Endodermal cell (in vitro differentiated cells): ENCODE measurements at regions not wholly inside any gene's neighbourhood (a gene's known extent, or its start where the extent isn't known, plus 50 kb on each side); places are given as distances from the start of the nearest gene placed in this dataset.
A peak's percentile ranks its signal among the peaks of the same experiment; 100 is the strongest.

Source experiments
- DNase-seq: peaks from one replicate; pipeline ENCODE4 v3.0.0-alpha.2; 2017
- H3K27ac ChIP-seq: 2 replicates; pipeline ENCODE4 v1.5.1; 2013; ENCODE audit warnings: mild to moderate bottlenecking, low read depth, low read length, moderate library complexity
- H3K27me3 ChIP-seq: 2 replicates; pipeline ENCODE4 v1.6.1; 2013; ENCODE audit warnings: mild to moderate bottlenecking, low read length, moderate library complexity; ENCODE audit not compliant: insufficient read depth, control insufficient read depth, poor library complexity, severe bottlenecking
- H3K36me3 ChIP-seq: 2 replicates; pipeline ENCODE4 v1.7.0; 2013; ENCODE audit warnings: mild to moderate bottlenecking, low read length, moderate library complexity; ENCODE audit not compliant: control insufficient read depth, insufficient read depth
- H3K4me1 ChIP-seq: one replicate; pipeline ENCODE4 v1.7.0; 2013; ENCODE audit warnings: low read length; ENCODE audit not compliant: control insufficient read depth, insufficient read depth
- H3K4me3 ChIP-seq: 2 replicates; pipeline ENCODE4 v1.5.1; 2013; ENCODE audit warnings: mild to moderate bottlenecking, low read length, moderate library complexity
- H3K9ac ChIP-seq: 2 replicates; pipeline ENCODE4 v1.6.1; 2013; ENCODE audit warnings: mild to moderate bottlenecking, low read length, moderate library complexity; ENCODE audit not compliant: poor library complexity, severe bottlenecking; ENCODE audit errors: extremely low read depth
- H3K9me3 ChIP-seq: 2 replicates; pipeline ENCODE4 v1.6.1; 2013; ENCODE audit warnings: mild to moderate bottlenecking, low read length, moderate library complexity; ENCODE audit not compliant: control insufficient read depth
- H3K27ac Mint-ChIP-seq: 2 replicates; pipeline ENCODE4 v1.8.0; 2020; ENCODE audit warnings: mixed read lengths
- H3K27me3 Mint-ChIP-seq: 2 replicates; pipeline ENCODE4 v1.8.0; 2021; ENCODE audit warnings: mild to moderate bottlenecking, mixed read lengths; ENCODE audit not compliant: insufficient read depth
- H3K36me3 Mint-ChIP-seq: 2 replicates; pipeline ENCODE4 v1.8.0; 2020; ENCODE audit warnings: low read depth, mixed read lengths
- H3K4me1 Mint-ChIP-seq: 2 replicates; pipeline ENCODE4 v1.8.0; 2020; ENCODE audit warnings: mixed read lengths
- H3K4me3 Mint-ChIP-seq: 2 replicates; pipeline ENCODE4 v1.8.0; 2020; ENCODE audit warnings: mild to moderate bottlenecking, moderate library complexity, mixed read lengths
- H3K9me3 Mint-ChIP-seq: 2 replicates; pipeline ENCODE4 v1.8.0; 2020; ENCODE audit warnings: mild to moderate bottlenecking, mixed read lengths
- WGBS, 2 experiments: methylation state at CpG; one replicate each; pipeline versions ENCODE4 v1.1.5 to v1.1.7; 2013; ENCODE audit warnings: missing lambda C conversion rate in 2 of 2, mixed read lengths in 1 of 2; ENCODE audit not compliant: insufficient coverage in 1 of 2, insufficient read length in 1 of 2; 5-methylcytosine and 5-hydroxymethylcytosine counted together
- TF ChIP-seq, protein P1 (sequence below): fragments of 200-600 bp; sonication (generic); conservative IDR thresholded peaks from 2 replicates; pipeline ENCODE4 v1.5.0; 2021; ENCODE audit warnings: antibody characterized with exemption, mild to moderate bottlenecking

DNA sequence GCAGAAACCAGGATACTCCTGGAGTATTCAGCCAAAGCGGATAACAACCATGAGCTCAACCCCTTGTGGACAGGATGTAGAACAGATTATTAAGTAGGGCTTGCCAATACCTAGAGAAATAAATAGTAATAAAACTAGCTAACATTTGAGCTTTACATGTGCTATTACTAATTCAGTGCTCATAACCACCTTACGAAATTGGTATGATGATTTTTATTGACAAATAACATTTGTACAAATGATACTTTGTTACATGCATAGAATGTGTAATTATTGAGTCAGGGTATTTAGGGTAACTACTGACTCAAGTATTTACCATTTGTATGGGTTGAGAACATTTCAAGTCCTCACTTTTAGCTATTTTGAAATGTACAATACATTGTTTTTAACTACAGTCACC, 287.9 kb downstream of the CDC5L start:
- Histone ChIP-seq H3K36me3 (no peaks in the 10 kb centered on the region), H3K27ac (no peak overlapping the region), H3K4me3 (no peak overlapping the region), H3K4me1 (peaks cover 11% of the 10 kb centered on the region), H3K27me3 (no peaks in the 10 kb centered on the region), H3K9me3 (no peaks in the 10 kb centered on the region), H3K9ac (no peak overlapping the region)
- no peak for DNase-seq
- H3K27me3 Mint-ChIP-seq: peaks cover 1% of the 10 kb centered on the region
- H3K4me1 Mint-ChIP-seq: peaks cover 27% of the 10 kb centered on the region
- H3K27ac Mint-ChIP-seq: no peak overlapping the region
- 98% methylated on average over 2 of the region's 2 CpGs; no CpG with 5 or more reads in 1 of the 2 experiments for WGBS, 2 experiments
- no peaks in the 10 kb centered on the region for H3K36me3 Mint-ChIP-seq
- TF ChIP-seq, protein P1, sequence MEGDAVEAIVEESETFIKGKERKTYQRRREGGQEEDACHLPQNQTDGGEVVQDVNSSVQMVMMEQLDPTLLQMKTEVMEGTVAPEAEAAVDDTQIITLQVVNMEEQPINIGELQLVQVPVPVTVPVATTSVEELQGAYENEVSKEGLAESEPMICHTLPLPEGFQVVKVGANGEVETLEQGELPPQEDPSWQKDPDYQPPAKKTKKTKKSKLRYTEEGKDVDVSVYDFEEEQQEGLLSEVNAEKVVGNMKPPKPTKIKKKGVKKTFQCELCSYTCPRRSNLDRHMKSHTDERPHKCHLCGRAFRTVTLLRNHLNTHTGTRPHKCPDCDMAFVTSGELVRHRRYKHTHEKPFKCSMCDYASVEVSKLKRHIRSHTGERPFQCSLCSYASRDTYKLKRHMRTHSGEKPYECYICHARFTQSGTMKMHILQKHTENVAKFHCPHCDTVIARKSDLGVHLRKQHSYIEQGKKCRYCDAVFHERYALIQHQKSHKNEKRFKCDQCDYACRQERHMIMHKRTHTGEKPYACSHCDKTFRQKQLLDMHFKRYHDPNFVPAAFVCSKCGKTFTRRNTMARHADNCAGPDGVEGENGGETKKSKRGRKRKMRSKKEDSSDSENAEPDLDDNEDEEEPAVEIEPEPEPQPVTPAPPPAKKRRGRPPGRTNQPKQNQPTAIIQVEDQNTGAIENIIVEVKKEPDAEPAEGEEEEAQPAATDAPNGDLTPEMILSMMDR: peak; percentile 44
- H3K4me3 Mint-ChIP-seq: no peak overlapping the region
- no peaks in the 10 kb centered on the region for H3K9me3 Mint-ChIP-seq

DNA sequence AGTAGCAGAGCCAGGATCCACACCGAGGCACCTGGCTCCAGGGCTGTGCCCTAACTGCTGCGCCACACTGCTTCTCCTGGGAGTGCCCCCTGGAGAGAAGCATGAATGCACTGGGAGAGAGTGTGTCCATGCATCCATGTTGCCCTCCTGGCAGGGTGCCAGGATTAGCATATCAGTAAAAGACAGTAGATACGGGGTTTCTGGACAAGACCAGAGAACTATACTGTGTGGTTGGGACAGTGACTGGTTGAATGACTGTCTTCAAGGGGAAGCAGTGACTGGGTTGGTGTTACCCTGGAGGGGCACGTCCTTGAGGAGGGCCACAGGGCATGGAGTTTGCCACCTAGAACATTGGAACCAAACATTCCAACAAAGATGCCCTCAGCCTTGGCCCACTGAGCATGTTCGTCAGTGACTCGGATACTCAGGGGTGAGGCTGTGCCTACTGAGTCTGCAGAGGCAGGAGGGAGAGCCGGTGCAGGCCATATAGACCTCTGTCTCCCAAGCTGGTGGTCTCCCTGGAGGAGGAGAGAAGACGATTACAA, 288.8 kb downstream of the CDC5L start:
- Histone ChIP-seq H3K9me3 (no peaks in the 10 kb centered on the region), H3K27me3 (no peaks in the 10 kb centered on the region), H3K27ac (no peak overlapping the region), H3K4me1 (peaks cover 11% of the 10 kb centered on the region), H3K9ac (no peak overlapping the region), H3K4me3 (no peak overlapping the region), H3K36me3 (no peaks in the 10 kb centered on the region)
- DNase-seq: no peak
- Mint-ChIP-seq H3K4me1 (peaks cover 27% of the 10 kb centered on the region), H3K27me3 (peaks cover 4% of the 10 kb centered on the region), H3K9me3 (no peaks in the 10 kb centered on the region), H3K36me3 (no peaks in the 10 kb centered on the region), H3K27ac (no peak overlapping the region), H3K4me3 (no peak overlapping the region)
- TF ChIP-seq, protein P1: no peak
- WGBS, 2 experiments: 89 to 97% methylated on average over 8 of the region's 8 CpGs

GRCh38 chr6:44676826-44677433, 289.4 kb downstream of the CDC5L start:
- Histone ChIP-seq H3K9ac (no peak overlapping the region), H3K36me3 (no peaks in the 10 kb centered on the region), H3K4me3 (no peak overlapping the region), H3K27ac (no peak overlapping the region), H3K27me3 (no peaks in the 10 kb centered on the region), H3K9me3 (no peaks in the 10 kb centered on the region), H3K4me1 (peaks cover 11% of the 10 kb centered on the region)
- Mint-ChIP-seq H3K4me3 (no peak overlapping the region), H3K27ac (no peak overlapping the region), H3K36me3 (no peaks in the 10 kb centered on the region), H3K27me3 (peaks cover 4% of the 10 kb centered on the region), H3K4me1 (peaks cover 27% of the 10 kb centered on the region), H3K9me3 (no peaks in the 10 kb centered on the region)
- TF ChIP-seq, protein P1: no peak
- WGBS, 2 experiments: 90 to 97% methylated on average over 4 to 9 of the region's 9 CpGs
- DNase-seq: no peak
